ENCODE measurements at regions not wholly inside any gene's neighbourhood (a gene's known extent, or its start where the extent isn't known, plus 50 kb on each side); places are given as distances from the start of the nearest gene placed in this dataset.

DNA sequence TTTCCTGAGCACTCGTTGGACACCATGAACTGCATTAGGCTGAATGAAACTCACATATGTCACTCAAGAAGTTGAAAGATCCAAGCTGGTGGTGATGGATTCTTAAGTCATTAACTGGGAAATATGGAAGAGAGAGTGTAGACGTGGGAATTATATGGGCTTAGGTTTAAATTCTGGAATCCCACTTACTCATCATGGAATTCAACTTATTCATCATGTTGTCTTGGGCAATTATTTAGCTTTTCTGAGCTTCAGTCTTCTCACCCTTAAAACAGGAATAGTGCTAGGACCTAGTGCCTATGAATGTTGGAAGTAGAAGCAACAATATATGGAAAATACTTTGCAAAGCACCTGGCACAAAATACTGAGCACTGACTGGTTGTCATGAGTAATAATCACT lies 292.4 kb upstream of the TBX3 start:
- Histone ChIP-seq H3K79me2 (ENCODE audit: insufficient read depth, low read length) (no peaks in the 10 kb centered on the region), H4K20me1 (ENCODE audit: insufficient read depth, low read length, poor library complexity, severe bottlenecking) (no peaks in the 10 kb centered on the region), H3K4me3 (ENCODE audit: low read length, poor library complexity, severe bottlenecking) (no peak overlapping the region), H3K9me3 (ENCODE audit: insufficient read depth, low read depth, low read length) (no peaks in the 10 kb centered on the region; the same call in 1 of the 2 replicates), H2AFZ (ENCODE audit: low read length) (no peak overlapping the region), H3K4me2 (ENCODE audit: low read depth, low read length, poor library complexity, severe bottlenecking) (no peak overlapping the region), H3K4me1 (ENCODE audit: insufficient read depth, low read length, poor library complexity, severe bottlenecking) (no peaks in the 10 kb centered on the region), H3K9ac (ENCODE audit: low read depth, low read length, poor library complexity, severe bottlenecking) (no peak overlapping the region), H3K27me3 (ENCODE audit: insufficient read depth, low read length, poor library complexity, severe bottlenecking) (no peaks in the 10 kb centered on the region), H3K36me3 (ENCODE audit: insufficient read depth, low read length) (no peaks in the 10 kb centered on the region), H3K9me2 (replicated peaks; ENCODE audit: low read depth, low read length) (no peaks in the 10 kb centered on the region), H3F3A (ENCODE audit: low read depth) (no peaks in the 10 kb centered on the region)
- TF ChIP-seq EZH2phosphoT487 (IDR thresholded peaks at IDR 0.05; ENCODE audit: borderline replicate concordance) = no peak
- TF ChIP-seq, protein P1, sequence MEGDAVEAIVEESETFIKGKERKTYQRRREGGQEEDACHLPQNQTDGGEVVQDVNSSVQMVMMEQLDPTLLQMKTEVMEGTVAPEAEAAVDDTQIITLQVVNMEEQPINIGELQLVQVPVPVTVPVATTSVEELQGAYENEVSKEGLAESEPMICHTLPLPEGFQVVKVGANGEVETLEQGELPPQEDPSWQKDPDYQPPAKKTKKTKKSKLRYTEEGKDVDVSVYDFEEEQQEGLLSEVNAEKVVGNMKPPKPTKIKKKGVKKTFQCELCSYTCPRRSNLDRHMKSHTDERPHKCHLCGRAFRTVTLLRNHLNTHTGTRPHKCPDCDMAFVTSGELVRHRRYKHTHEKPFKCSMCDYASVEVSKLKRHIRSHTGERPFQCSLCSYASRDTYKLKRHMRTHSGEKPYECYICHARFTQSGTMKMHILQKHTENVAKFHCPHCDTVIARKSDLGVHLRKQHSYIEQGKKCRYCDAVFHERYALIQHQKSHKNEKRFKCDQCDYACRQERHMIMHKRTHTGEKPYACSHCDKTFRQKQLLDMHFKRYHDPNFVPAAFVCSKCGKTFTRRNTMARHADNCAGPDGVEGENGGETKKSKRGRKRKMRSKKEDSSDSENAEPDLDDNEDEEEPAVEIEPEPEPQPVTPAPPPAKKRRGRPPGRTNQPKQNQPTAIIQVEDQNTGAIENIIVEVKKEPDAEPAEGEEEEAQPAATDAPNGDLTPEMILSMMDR (conservative IDR thresholded peaks at IDR 0.05; ENCODE audit: low read length) = no peak

DNA sequence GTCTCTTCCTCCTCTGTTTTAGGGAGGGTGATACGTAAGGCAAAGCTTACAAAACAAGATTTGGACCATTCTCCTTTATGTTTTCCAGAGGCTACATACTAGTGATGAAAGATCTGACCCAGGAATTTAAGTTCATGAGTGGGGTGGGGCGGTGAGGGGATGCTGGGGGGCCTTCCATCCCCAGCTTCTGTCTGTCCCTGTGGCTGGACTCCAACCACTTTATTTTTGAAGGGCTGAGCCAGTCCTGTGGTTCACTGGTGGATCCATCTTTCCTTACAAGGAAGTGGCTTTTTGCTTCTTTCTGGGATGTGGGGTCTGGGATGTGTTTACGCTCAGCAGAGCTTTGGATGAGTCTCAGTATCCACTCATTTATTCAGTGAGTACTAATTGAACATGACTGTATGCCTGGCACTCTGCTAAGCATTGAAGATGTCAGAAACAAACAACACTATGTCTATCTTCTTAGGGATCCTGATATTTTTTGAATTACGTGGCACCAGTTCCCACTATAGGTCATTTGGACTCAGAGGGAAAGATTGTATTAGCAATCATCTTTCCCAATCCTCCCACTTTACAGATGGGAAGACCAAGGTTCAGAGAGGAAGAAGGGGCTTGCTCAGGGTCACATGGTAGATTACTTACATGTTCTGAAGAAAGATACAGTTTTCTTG lies 291.8 kb upstream of the TBX3 start:
- H3K4me3 ChIP-seq (ENCODE audit: low read length, poor library complexity, severe bottlenecking) = no peak overlapping the region
- H4K20me1 ChIP-seq (ENCODE audit: insufficient read depth, low read length, poor library complexity, severe bottlenecking) = no peaks in the 10 kb centered on the region
- no peak overlapping the region for H3K9ac ChIP-seq (ENCODE audit: low read depth, low read length, poor library complexity, severe bottlenecking)
- H3F3A ChIP-seq (ENCODE audit: low read depth) = no peaks in the 10 kb centered on the region
- no peak overlapping the region for H3K4me2 ChIP-seq (ENCODE audit: low read depth, low read length, poor library complexity, severe bottlenecking)
- no peak overlapping the region for H2AFZ ChIP-seq (ENCODE audit: low read length)
- H3K9me3 ChIP-seq (ENCODE audit: insufficient read depth, low read depth, low read length) = no peaks in the 10 kb centered on the region; the same call in 1 of the 2 replicates
- no peaks in the 10 kb centered on the region for H3K36me3 ChIP-seq (ENCODE audit: insufficient read depth, low read length)
- no peak for TF ChIP-seq EZH2phosphoT487 (IDR thresholded peaks at IDR 0.05; ENCODE audit: borderline replicate concordance)
- TF ChIP-seq, protein P1 (conservative IDR thresholded peaks at IDR 0.05; ENCODE audit: low read length) = no peak
- H3K79me2 ChIP-seq (ENCODE audit: insufficient read depth, low read length) = no peaks in the 10 kb centered on the region
- no peaks in the 10 kb centered on the region for H3K4me1 ChIP-seq (ENCODE audit: insufficient read depth, low read length, poor library complexity, severe bottlenecking)
- H3K9me2 ChIP-seq (replicated peaks; ENCODE audit: low read depth, low read length) = no peaks in the 10 kb centered on the region
- H3K27me3 ChIP-seq (ENCODE audit: insufficient read depth, low read length, poor library complexity, severe bottlenecking) = no peaks in the 10 kb centered on the region

DNA sequence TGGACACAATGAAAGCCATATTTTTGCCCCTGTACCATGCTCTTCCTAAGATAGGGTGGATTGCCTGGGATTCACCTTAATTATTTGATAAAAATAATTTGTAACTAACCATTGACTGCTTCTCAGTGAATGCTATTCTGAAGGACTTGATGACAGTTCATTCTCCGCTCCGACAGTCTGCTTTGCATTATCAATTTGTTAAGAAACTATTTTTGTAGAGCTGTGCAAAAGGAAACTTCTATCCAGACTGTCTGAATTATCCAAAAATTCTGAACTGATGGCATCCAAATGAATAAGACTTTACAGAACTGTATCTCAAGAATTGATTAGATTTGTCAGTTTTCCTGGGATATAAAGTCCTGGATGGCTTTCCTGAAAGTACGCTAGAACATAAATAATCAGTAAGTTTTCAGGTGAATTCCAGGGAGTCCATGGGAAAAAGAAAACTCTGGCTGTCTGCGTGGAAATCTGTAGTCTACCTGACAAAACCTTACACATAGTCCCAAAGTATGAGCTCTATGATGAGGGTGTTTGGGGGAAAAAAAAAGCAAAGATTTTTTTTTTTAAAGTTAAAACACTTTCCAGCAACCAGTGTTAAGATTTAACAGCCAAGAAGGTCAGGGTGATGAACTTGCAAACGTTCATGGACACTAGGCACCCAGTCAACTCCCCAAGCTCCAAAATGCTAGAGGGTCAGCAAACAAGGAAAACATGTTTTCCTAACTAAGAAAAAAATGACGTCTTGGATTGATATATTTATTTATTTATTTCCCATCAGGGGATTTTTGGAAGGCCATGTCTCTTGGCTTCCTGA lies 291.1 kb upstream of the TBX3 start:
- H3K4me1 ChIP-seq (ENCODE audit: insufficient read depth, low read length, poor library complexity, severe bottlenecking) = no peaks in the 10 kb centered on the region
- H3K4me3 ChIP-seq (ENCODE audit: low read length, poor library complexity, severe bottlenecking) = no peak overlapping the region
- no peak overlapping the region for H3K4me2 ChIP-seq (ENCODE audit: low read depth, low read length, poor library complexity, severe bottlenecking)
- H3K9ac ChIP-seq (ENCODE audit: low read depth, low read length, poor library complexity, severe bottlenecking) = no peak overlapping the region
- TF ChIP-seq EZH2phosphoT487 (IDR thresholded peaks at IDR 0.05; ENCODE audit: borderline replicate concordance) = no peak
- TF ChIP-seq, protein P1 (conservative IDR thresholded peaks at IDR 0.05; ENCODE audit: low read length) = no peak
- H4K20me1 ChIP-seq (ENCODE audit: insufficient read depth, low read length, poor library complexity, severe bottlenecking) = no peaks in the 10 kb centered on the region
- no peak overlapping the region for H2AFZ ChIP-seq (ENCODE audit: low read length)
- H3K36me3 ChIP-seq (ENCODE audit: insufficient read depth, low read length) = no peaks in the 10 kb centered on the region
- H3F3A ChIP-seq (ENCODE audit: low read depth) = no peaks in the 10 kb centered on the region
- H3K9me3 ChIP-seq (ENCODE audit: insufficient read depth, low read depth, low read length) = no peaks in the 10 kb centered on the region; the same call in 1 of the 2 replicates
- H3K9me2 ChIP-seq (replicated peaks; ENCODE audit: low read depth, low read length) = no peaks in the 10 kb centered on the region
- no peaks in the 10 kb centered on the region for H3K79me2 ChIP-seq (ENCODE audit: insufficient read depth, low read length)
- no peaks in the 10 kb centered on the region for H3K27me3 ChIP-seq (ENCODE audit: insufficient read depth, low read length, poor library complexity, severe bottlenecking)

Measured in Loucy (cell line).